GM19023 (cell line): ENCODE measurements at regions not wholly inside any gene's neighbourhood (a gene's known extent, or its start where the extent isn't known, plus 50 kb on each side); places are given as distances from the start of the nearest gene placed in this dataset.
"Not testable (repeated sequence)": the region's sequence is repeated elsewhere in the genome, so short reads cannot be mapped to it uniquely, and the experiment has no call there.

Source experiments
- ATAC-seq: cut with Tn5 transposase; IDR thresholded peaks from one replicate; pipeline ENCODE4 v1.9.1; 2021; ENCODE audit warnings: mild to moderate bottlenecking, moderate library complexity; ENCODE audit not compliant: unreplicated experiment

- ATAC-seq, result no peak
Observed at GRCh38 chr5:154562244-154562880, 84.3 kb upstream of the HAND1 start.

GRCh38 chr5:154559398-154560276 lies 81.6 kb upstream of the HAND1 start:
- ATAC-seq, result no peak

- ATAC-seq, result no peak
Observed at GRCh38 chr5:154557548-154557947, 79.5 kb upstream of the HAND1 start.

- no peak for ATAC-seq
Observed at GRCh38 chr5:154547551-154547950, 69.5 kb upstream of the HAND1 start.

- no peak for ATAC-seq
Observed at GRCh38 chr5:154546719-154547118, 68.7 kb upstream of the HAND1 start.

GRCh38 chr5:154544646-154545045 lies 66.6 kb upstream of the HAND1 start:
- ATAC-seq, result no peak

GRCh38 chr5:154543380-154543779 lies 65.4 kb upstream of the HAND1 start:
- ATAC-seq, result no peak

GRCh38 chr5:154542581-154542980 lies 64.6 kb upstream of the HAND1 start:
- ATAC-seq, result no peak

GRCh38 chr5:154542000-154542399 lies 64.0 kb upstream of the HAND1 start:
- no peak for ATAC-seq

GRCh38 chr5:154541553-154541952 lies 63.5 kb upstream of the HAND1 start:
- ATAC-seq, result no peak

GRCh38 chr5:154540600-154540999 lies 62.6 kb upstream of the HAND1 start:
- no peak for ATAC-seq

GRCh38 chr5:154538492-154538891 lies 60.5 kb upstream of the HAND1 start:
- no peak for ATAC-seq

GRCh38 chr5:154536439-154536838 lies 58.4 kb upstream of the HAND1 start:
- not testable (repeated sequence) for ATAC-seq

GRCh38 chr5:154535535-154535934 lies 57.5 kb upstream of the HAND1 start:
- no peak for ATAC-seq

GRCh38 chr5:154534457-154535050 lies 56.5 kb upstream of the HAND1 start:
- ATAC-seq, result no peak

GRCh38 chr5:154529282-154529681 lies 51.3 kb upstream of the HAND1 start:
- no peak for ATAC-seq

GRCh38 chr5:154528005-154528594 lies 50.1 kb upstream of the HAND1 start:
- no peak for ATAC-seq
